ENCODE measurements at regions not wholly inside any gene's neighbourhood (a gene's known extent, or its start where the extent isn't known, plus 50 kb on each side); places are given as distances from the start of the nearest gene placed in this dataset.

GRCh38 chr20:22779878-22780277 is 195.5 kb upstream of the FOXA2 start:
- H3K23ac ChIP-seq (ENCODE audit: low read depth, low read length): no peak overlapping the region
- no peak overlapping the region for H2BK5ac ChIP-seq (ENCODE audit: low read depth, low read length, poor library complexity, severe bottlenecking)
- no peaks in the 10 kb centered on the region for H4K20me1 ChIP-seq (ENCODE audit: insufficient read depth, low read length)
- dilution Hi-C loops (cut with HindIII; ENCODE audit: low sequenced_read_pairs, unreplicated experiment): no loop called here
- no peaks in the 10 kb centered on the region; the same call in 1 of the 2 replicates for H3K9me1 ChIP-seq (ENCODE audit: insufficient read depth, low read length)
- no peak overlapping the region for H4K8ac ChIP-seq (ENCODE audit: low read depth in 2 of 2, low read length in 2 of 2)
- no peak overlapping the region for H4K5ac ChIP-seq (ENCODE audit: low read depth, low read length)
- no peak overlapping the region for H2BK20ac ChIP-seq (ENCODE audit: low read depth, low read length)
- no peak overlapping the region for H2BK120ac ChIP-seq (ENCODE audit: low read depth, low read length)
- BruUV-seq (replicated peaks): no TSS peak
- in situ Hi-C loops (cut with MboI; ENCODE audit: low sequenced_read_pairs): no loop called here
- no peak overlapping the region for H3K4me2 ChIP-seq (ENCODE audit: low read depth, low read length)
- H3K18ac ChIP-seq (ENCODE audit: low read depth, low read length): no peak overlapping the region
- no peak overlapping the region for H2AK9ac ChIP-seq (replicated peaks; ENCODE audit: low read depth, low read length, poor library complexity)
- H3K27me3 ChIP-seq (ENCODE audit: control insufficient read depth, insufficient read depth, low read length): peaks cover 4% of the 10 kb centered on the region
- no peak for ATAC-seq (ENCODE audit: low read depth)
- ChIA-PET POLR2A (ENCODE audit: unreplicated experiment) (no interaction called here), CTCF (no interaction called here)
- peaks cover 4% of the 10 kb centered on the region; the same call in 1 of the 2 replicates for H3K4me1 ChIP-seq (ENCODE audit: control insufficient read depth, insufficient read depth, low read length)
- H3K14ac ChIP-seq (replicated peaks; ENCODE audit: low read depth, low read length): no peak overlapping the region
- H3K9ac ChIP-seq (ENCODE audit: low read depth, low read length): no peak overlapping the region
- peaks cover 6% of the 10 kb centered on the region; the same call in 1 of the 2 replicates for H3K9me3 ChIP-seq (ENCODE audit: control insufficient read depth, insufficient read depth, low read length)
- no peak overlapping the region for H3K4me3 ChIP-seq (ENCODE audit: insufficient read depth, low read depth, low read length)
- H3K56ac ChIP-seq (ENCODE audit: extremely low read depth, insufficient read depth, low read length): no peak overlapping the region
- no peaks in the 10 kb centered on the region for H3K79me1 ChIP-seq (ENCODE audit: low read depth in 1 of 2, low read length in 2 of 2)
- no peak overlapping the region for H4K91ac ChIP-seq (ENCODE audit: insufficient read depth, low read depth, low read length)
- H2AK5ac ChIP-seq (ENCODE audit: low read depth, low read length): no peak overlapping the region
- no peak overlapping the region for H2AFZ ChIP-seq (replicated peaks; ENCODE audit: low read length, poor library complexity)
- no peak overlapping the region for H3K4ac ChIP-seq (ENCODE audit: low read depth, low read length)
- TF ChIP-seq RAD21 (IDR thresholded peaks at IDR 0.05; ENCODE audit: low read length): no peak
- TF ChIP-seq BHLHE40 (IDR thresholded peaks at IDR 0.05; ENCODE audit: low read depth, low read length): no peak
- TF ChIP-seq CHD1 (IDR thresholded peaks at IDR 0.05; ENCODE audit: low read depth, low read length): no peak
- no peak for TF ChIP-seq FOS (IDR thresholded peaks at IDR 0.05; ENCODE audit: low read depth, low read length)
- no peak for TF ChIP-seq MAFK (IDR thresholded peaks at IDR 0.05; ENCODE audit: low read depth, low read length)
- no peak for TF ChIP-seq CTCF (conservative IDR thresholded peaks at IDR 0.05; ENCODE audit: low read depth, low read length)
- TF ChIP-seq RFX5 (IDR thresholded peaks at IDR 0.05; ENCODE audit: low read depth, low read length): no peak
- no peak for TF ChIP-seq RCOR1 (IDR thresholded peaks at IDR 0.05; ENCODE audit: insufficient replicate concordance, low read length)
- no peak for TF ChIP-seq MAZ (IDR thresholded peaks at IDR 0.05; ENCODE audit: borderline replicate concordance, low read depth, low read length)
- no peak for TF ChIP-seq POLR2A (IDR thresholded peaks at IDR 0.05; ENCODE audit: low read depth, low read length)
- no peak for TF ChIP-seq ELK1 (IDR thresholded peaks at IDR 0.05; ENCODE audit: borderline replicate concordance, low read depth, low read length)
- no peak for TF ChIP-seq SMC3 (IDR thresholded peaks at IDR 0.05; ENCODE audit: low read depth, low read length)
- no peak for TF ChIP-seq NFE2L2 (IDR thresholded peaks at IDR 0.05; ENCODE audit: low read depth, low read length)
- TF ChIP-seq MXI1 (IDR thresholded peaks at IDR 0.05; ENCODE audit: borderline replicate concordance, low read depth, low read length): no peak
- TF ChIP-seq USF2 (IDR thresholded peaks at IDR 0.05; ENCODE audit: low read depth, low read length): no peak
- TF ChIP-seq CEBPB (IDR thresholded peaks at IDR 0.05; ENCODE audit: low read depth, low read length): no peak
- WGBS, 2 experiments (ENCODE audit: extremely low coverage in 2 of 2, insufficient read length in 1 of 2): no CpG with 5 or more reads among the region's 2 CpGs
- no peak overlapping the region for H3K27ac ChIP-seq (ENCODE audit: insufficient read depth, low read length)
- intact Hi-C loops (cut with micrococcal nuclease): no loop called here
- H3K36me3 ChIP-seq (ENCODE audit: control insufficient read depth, insufficient read depth, low read length): no peaks in the 10 kb centered on the region
- DNase-seq: no peak
- H2BK15ac ChIP-seq (ENCODE audit: low read depth, low read length): no peak overlapping the region
